ENCODE measurements at regions not wholly inside any gene's neighbourhood (a gene's known extent, or its start where the extent isn't known, plus 50 kb on each side); places are given as distances from the start of the nearest gene placed in this dataset.

DNA sequence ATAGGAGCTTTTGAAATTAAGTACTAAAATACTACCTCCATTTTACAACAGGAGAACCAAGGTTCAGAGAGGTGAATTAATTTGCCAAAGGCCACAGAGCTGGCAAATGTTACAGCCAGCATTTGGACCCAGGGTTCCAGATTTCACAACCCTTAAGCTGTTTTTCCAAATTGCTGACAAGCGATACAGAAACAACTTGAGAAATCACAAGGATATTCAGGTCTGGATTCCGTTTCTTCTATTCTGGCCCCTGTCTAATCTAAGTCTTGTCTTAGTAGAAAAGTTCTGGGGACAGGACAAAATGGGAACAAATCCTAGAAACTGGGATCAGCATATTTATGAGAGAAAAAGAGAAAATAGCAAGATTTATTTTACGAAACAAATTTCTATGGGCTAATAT lies 103.1 kb upstream of the PRLR start:
- no peaks in the 10 kb centered on the region for H3K9me3 ChIP-seq
- no peaks in the 10 kb centered on the region for H3K4me1 ChIP-seq
- H3K4me3 ChIP-seq, result no peak overlapping the region
- WGBS, result 44% methylated on average over 3 of the region's 3 CpGs
- no peak for TF ChIP-seq EP300 (IDR thresholded peaks at IDR 0.05)
- TF ChIP-seq POLR2A (IDR thresholded peaks at IDR 0.05), result no peak
- TF ChIP-seq POLR2AphosphoS5 (IDR thresholded peaks at IDR 0.05), result no peak
- TF ChIP-seq CTCF (IDR thresholded peaks at IDR 0.05), result no peak
- no peaks in the 10 kb centered on the region for H3K27me3 ChIP-seq
- DNase-seq (ENCODE audit: low spot score in 2 of 2), result no peak
- H3K27ac ChIP-seq, result no peak overlapping the region
- no peaks in the 10 kb centered on the region for H3K36me3 ChIP-seq

DNA sequence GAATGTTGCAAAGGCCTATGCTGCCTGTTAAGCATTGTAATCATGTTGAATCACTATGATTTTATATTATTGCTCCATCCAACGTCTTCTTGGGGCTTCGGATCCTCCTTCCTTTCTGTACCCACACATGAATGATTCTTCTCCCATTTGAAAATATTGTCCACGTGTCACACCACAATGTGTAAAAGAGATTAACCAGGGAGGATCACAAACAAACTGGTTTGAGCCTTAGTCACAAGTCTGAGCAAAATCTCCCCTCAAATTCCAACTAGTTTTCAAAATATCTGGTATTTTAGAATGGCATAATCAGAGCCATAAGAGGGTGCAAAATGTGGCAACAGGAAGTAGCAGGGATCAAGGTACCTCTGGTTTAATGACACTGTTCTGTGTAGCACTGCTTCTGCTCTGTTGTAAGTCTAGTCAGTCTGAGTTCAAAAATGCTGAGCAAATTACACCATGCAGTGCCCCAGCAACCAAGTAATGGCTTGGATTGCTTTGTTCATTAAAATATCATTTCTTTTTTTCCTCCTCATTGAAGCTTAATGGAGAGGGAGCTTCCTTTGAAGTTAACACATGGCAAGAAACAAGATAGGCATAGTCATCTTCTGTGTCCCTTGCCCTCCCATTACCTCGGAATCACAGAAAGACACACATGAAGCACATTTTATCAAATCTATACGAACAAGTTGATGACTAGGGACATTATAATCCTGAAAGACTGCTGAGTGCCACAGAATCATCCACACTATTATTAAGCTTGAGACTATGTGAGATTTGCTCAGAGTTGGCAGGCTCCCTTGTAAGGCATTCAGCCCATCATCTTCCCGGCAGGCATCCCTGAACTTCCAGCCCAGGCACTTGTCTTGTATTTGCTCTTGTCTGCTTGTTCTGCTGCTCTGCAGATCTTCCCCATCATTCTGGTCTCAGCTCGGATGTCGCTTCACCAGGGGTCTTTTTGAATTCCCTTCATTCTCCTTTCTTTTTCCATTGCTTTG lies 102.0 kb upstream of the PRLR start:
- no peak for DNase-seq (ENCODE audit: low spot score in 2 of 2)
- no peak overlapping the region for H3K4me3 ChIP-seq
- no peaks in the 10 kb centered on the region for H3K9me3 ChIP-seq
- no peaks in the 10 kb centered on the region for H3K27me3 ChIP-seq
- no peak overlapping the region for H3K27ac ChIP-seq
- TF ChIP-seq POLR2AphosphoS5 (IDR thresholded peaks at IDR 0.05), result no peak
- H3K4me1 ChIP-seq, result no peaks in the 10 kb centered on the region
- WGBS, result 55% methylated on average over 8 of the region's 8 CpGs
- H3K36me3 ChIP-seq, result no peaks in the 10 kb centered on the region

DNA sequence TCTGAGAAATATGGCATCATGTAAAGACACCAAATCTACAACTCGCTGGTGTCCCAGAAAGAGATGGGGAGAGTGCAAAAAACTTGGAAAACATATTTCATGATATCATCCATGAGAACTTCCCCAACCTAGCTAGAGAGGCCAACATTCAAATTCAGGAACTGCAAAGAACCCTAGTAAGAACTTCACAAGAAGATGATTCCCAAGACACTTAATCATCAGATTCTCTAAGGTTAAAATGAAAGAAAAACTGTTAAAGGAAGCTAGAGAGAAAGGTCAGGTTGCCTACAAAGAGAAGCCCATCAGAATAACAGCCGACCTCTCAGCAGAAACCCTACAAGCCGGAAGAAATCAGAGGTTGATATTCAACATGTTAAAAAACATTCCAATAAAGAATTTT lies 95.5 kb upstream of the PRLR start:
- Histone ChIP-seq H3K36me3 (no peaks in the 10 kb centered on the region), H3K4me1 (no peaks in the 10 kb centered on the region), H3K27ac (no peak overlapping the region), H3K9me3 (no peaks in the 10 kb centered on the region), H3K4me3 (no peak overlapping the region), H3K27me3 (no peaks in the 10 kb centered on the region)
- no peak for DNase-seq (ENCODE audit: low spot score in 2 of 2)
- WGBS, result 95% methylated on average over 3 of the region's 3 CpGs
- TF ChIP-seq EP300 (IDR thresholded peaks at IDR 0.05), result no peak
- TF ChIP-seq POLR2AphosphoS5 (IDR thresholded peaks at IDR 0.05), result no peak
- no peak for TF ChIP-seq POLR2A (IDR thresholded peaks at IDR 0.05)
- TF ChIP-seq CTCF (IDR thresholded peaks at IDR 0.05), result no peak

DNA sequence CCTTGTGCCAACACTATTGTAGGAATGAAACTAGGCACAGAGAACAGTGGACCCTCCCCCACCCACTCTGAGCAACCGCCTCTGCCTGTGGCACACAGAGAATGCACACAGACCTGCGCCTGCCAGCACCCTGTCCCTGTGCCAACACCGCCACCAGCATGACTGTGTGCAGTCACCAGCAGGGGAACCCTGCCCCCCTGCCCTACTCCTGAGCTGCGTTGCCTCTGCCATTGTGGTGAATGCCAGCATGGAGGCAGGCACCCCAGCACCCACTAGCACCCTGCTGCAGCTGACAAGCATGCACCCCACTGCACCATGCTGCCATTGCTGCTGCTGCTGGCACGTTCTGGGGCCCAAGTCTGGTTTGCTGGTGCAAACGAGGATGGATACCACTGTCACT lies 94.4 kb upstream of the PRLR start:
- Histone ChIP-seq H3K4me1 (peaks cover 6% of the 10 kb centered on the region), H3K36me3 (no peaks in the 10 kb centered on the region), H3K27me3 (no peaks in the 10 kb centered on the region), H3K9me3 (no peaks in the 10 kb centered on the region), H3K4me3 (no peak overlapping the region), H3K27ac (no peak overlapping the region)
- 80% methylated on average over 3 of the region's 6 CpGs for WGBS
- DNase-seq (ENCODE audit: low spot score in 2 of 2), result no peak
- no peak for TF ChIP-seq POLR2AphosphoS5 (IDR thresholded peaks at IDR 0.05)
- no peak for TF ChIP-seq POLR2A (IDR thresholded peaks at IDR 0.05)
- no peak for TF ChIP-seq EP300 (IDR thresholded peaks at IDR 0.05)
- TF ChIP-seq CTCF (IDR thresholded peaks at IDR 0.05), result no peak

- H3K36me3 ChIP-seq, result no peaks in the 10 kb centered on the region
- 78% methylated on average over 1 of the region's 4 CpGs for WGBS
- TF ChIP-seq POLR2A (IDR thresholded peaks at IDR 0.05) (no peak), POLR2AphosphoS5 (IDR thresholded peaks at IDR 0.05) (no peak), CTCF (IDR thresholded peaks at IDR 0.05) (no peak), EP300 (IDR thresholded peaks at IDR 0.05) (no peak)
- no peak overlapping the region for H3K4me3 ChIP-seq
- H3K4me1 ChIP-seq, result peaks cover 8% of the 10 kb centered on the region
- H3K9me3 ChIP-seq, result no peaks in the 10 kb centered on the region
- no peaks in the 10 kb centered on the region for H3K27me3 ChIP-seq
- H3K27ac ChIP-seq, result no peak overlapping the region
- DNase-seq (ENCODE audit: low spot score in 2 of 2), result no peak
Measured at GRCh38 chr5:35324201-35324600, 93.9 kb upstream of the PRLR start.

All from suprapubic skin (tissue), 4 donors.